Immature natural killer cell (primary cell): ENCODE measurements at regions not wholly inside any gene's neighbourhood (a gene's known extent, or its start where the extent isn't known, plus 50 kb on each side); places are given as distances from the start of the nearest gene placed in this dataset.

Source experiments
- DNase-seq, 3 donors: peaks; one replicate each; pipeline ENCODE4 v3.0.0; 2022; ENCODE audit warnings: mixed read lengths in 1 of 3
- H3K27ac Mint-ChIP-seq, 6 donors: one replicate each; pipeline ENCODE4 v1.8.0; 2020; ENCODE audit warnings: mixed read lengths in 6 of 6, mild to moderate bottlenecking in 5 of 6, inconsistent platforms in 4 of 6, moderate library complexity in 3 of 6
- H3K27me3 Mint-ChIP-seq, 3 donors: one replicate each; pipeline ENCODE4 v1.8.0; 2020 to 2021; ENCODE audit warnings: low read depth in 3 of 3, mild to moderate bottlenecking in 3 of 3, mixed read lengths in 3 of 3, moderate library complexity in 3 of 3, inconsistent platforms in 1 of 3
- H3K36me3 Mint-ChIP-seq, 3 donors: one replicate each; pipeline ENCODE4 v1.8.0; 2020; ENCODE audit warnings: mixed read lengths in 3 of 3, inconsistent platforms in 2 of 3, mild to moderate bottlenecking in 2 of 3
- H3K4me1 Mint-ChIP-seq, 2 donors: one replicate each; pipeline ENCODE4 v1.8.0; 2020; ENCODE audit warnings: inconsistent platforms in 2 of 2, mild to moderate bottlenecking in 2 of 2, mixed read lengths in 2 of 2, moderate library complexity in 1 of 2
- H3K4me3 Mint-ChIP-seq, 5 donors: one replicate each; pipeline ENCODE4 v1.8.0; 2020; ENCODE audit warnings: mild to moderate bottlenecking in 5 of 5, mixed read lengths in 5 of 5, inconsistent platforms in 3 of 5, moderate library complexity in 3 of 5
- H3K9me3 Mint-ChIP-seq, 6 donors: one replicate each; pipeline ENCODE4 v1.8.0; 2020; ENCODE audit warnings: mild to moderate bottlenecking in 6 of 6, mixed read lengths in 6 of 6, inconsistent platforms in 4 of 6, moderate library complexity in 3 of 6

DNA sequence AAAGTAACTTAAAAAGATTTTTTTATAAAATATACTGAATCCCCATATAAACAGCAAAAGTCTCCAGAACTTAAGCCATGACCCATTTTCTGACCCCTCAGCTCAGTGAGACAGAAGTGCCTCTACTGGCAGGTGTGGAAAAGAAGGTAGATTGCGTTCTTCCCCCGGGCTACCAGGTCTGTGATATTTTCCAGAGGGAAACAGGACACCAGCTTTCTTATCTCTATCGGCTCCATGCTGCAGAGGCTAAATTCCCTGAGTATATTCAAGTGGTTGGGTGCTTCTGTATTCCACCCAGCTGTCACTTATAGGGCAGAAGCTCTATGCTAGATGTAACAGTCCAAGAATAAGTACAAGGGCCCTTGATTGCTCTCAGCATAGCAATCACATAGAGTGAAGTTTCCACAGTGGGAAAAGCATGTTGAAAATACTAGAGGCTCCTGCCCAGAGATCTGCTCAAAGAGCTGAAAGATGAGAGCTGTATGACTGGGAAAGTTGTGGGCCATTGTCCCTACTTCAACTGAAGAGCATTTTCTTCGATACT, 687.3 kb downstream of the CDH11 start:
- DNase-seq: no peak
- H3K27ac Mint-ChIP-seq: no peak overlapping the region
- H3K27me3 Mint-ChIP-seq: peaks cover 0 to 7% (median 0%) of the 10 kb centered on the region in 3 donors
- peaks cover 0 to 4% (median 0%) of the 10 kb centered on the region in 3 donors for H3K36me3 Mint-ChIP-seq
- H3K4me3 Mint-ChIP-seq: no peak overlapping the region
- no peaks in the 10 kb centered on the region for H3K4me1 Mint-ChIP-seq
- peaks cover 11 to 42% (median 29%) of the 10 kb centered on the region in 6 donors for H3K9me3 Mint-ChIP-seq

DNA sequence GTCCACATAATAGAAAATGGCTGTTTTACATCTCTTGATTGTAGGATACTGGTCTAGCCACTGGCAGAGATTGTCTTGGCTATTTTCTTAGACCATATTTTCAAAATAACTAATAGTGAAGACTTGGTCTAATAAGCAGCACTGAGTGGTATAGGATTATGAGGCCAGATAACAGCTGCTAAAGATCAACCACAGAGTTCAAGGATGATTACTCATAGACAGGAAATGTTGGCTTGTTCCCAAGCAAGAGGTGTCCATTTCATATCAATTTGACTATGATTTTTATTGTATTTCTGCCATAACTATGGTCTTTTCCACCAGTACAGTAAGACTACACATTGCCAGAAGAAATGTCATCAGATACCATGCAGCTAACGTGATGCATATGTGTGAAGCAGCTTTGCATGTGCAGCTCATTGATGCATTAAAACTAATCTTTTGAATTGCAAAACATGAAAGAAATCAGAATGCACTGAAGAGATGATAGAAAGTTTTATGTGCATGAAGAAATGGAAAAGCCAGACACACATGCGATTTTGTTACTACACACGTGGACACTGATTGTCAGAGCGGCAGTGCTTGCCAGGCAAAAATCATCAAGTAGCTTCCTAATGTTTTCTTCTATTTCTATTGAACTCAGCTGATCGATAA, 693.3 kb downstream of the CDH11 start:
- peaks cover 11 to 53% (median 28%) of the 10 kb centered on the region in 6 donors for H3K9me3 Mint-ChIP-seq
- H3K36me3 Mint-ChIP-seq: peaks cover 0 to 7% (median 4%) of the 10 kb centered on the region in 3 donors
- H3K27ac Mint-ChIP-seq: no peak overlapping the region
- peaks cover 0 to 3% (median 0%) of the 10 kb centered on the region in 3 donors for H3K27me3 Mint-ChIP-seq
- no peak overlapping the region for H3K4me3 Mint-ChIP-seq
- no peak for DNase-seq
- no peaks in the 10 kb centered on the region for H3K4me1 Mint-ChIP-seq

DNA sequence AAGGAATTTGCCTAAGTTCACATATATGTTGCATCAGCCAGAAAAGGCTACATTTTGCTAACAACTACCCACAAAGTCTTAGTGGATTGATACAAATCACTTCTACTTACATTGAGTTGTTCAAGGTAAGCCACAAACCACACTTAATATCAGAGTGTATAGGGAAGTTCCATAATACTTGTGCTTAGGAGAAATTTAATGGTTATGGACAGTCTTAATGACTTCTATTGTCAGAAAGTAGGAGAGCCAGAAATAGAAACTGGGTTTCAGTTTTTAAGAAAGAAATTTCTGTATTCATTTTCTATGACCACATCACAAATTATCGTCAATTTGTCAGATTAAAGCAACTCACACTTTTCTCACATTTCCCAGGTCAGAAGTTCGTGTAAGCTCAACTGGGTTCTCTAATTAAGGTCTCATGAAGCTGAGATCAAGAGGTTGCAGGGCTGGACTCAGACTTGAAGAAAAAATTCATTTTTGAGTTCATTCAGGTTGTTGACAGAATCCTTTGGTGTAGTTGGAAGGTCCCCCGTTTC, 695.7 kb downstream of the CDH11 start:
- peaks cover 0 to 7% (median 0%) of the 10 kb centered on the region in 3 donors for H3K36me3 Mint-ChIP-seq
- H3K27ac Mint-ChIP-seq: no peak overlapping the region
- no peaks in the 10 kb centered on the region for H3K27me3 Mint-ChIP-seq
- no peaks in the 10 kb centered on the region for H3K4me1 Mint-ChIP-seq
- no peak overlapping the region for H3K4me3 Mint-ChIP-seq
- DNase-seq: no peak
- H3K9me3 Mint-ChIP-seq: peaks cover 2 to 54% (median 26%) of the 10 kb centered on the region in 6 donors

DNA sequence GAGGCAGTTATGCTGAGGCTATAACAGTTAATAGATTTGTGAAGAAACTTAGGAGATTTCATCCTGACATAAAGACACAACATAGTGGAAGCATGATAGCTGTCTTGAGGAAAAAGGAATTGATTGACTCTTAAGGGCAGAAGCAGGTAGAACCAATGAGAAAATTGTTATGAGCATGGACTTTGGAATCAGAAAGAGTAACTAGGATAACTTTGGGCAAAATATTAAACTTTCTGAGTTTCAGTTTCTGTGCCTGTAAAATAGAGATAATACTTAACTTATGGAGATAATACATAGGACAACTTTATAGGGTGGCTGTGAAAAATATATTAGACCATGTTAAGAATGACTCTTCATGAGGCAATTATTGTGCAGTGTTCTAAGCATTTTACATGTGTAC, 696.5 kb downstream of the CDH11 start:
- peaks cover 2 to 60% (median 23%) of the 10 kb centered on the region in 6 donors for H3K9me3 Mint-ChIP-seq
- H3K4me1 Mint-ChIP-seq: no peaks in the 10 kb centered on the region
- H3K4me3 Mint-ChIP-seq: no peak overlapping the region
- peaks cover 0 to 7% (median 0%) of the 10 kb centered on the region in 3 donors for H3K36me3 Mint-ChIP-seq
- H3K27me3 Mint-ChIP-seq: no peaks in the 10 kb centered on the region
- H3K27ac Mint-ChIP-seq: no peak overlapping the region
- no peak for DNase-seq

DNA sequence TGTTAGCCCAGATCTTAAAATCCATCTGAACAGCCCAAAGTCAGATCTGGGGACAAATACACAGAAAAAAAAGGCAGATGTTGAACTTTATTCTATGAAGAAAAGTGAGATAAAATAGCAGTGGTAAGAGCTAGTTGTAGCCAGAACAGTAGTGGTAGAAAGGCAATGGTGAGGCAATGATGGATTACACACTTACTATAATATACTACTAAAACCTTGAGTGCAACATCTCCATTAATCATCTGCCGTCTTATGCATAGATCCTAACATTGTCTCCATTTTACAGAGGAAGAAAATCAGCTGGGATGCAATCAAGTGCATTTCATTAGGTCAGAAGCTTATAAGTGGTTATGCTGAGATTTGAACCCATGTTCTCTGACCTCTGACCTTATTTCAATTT, 699.6 kb downstream of the CDH11 start:
- Mint-ChIP-seq H3K9me3 (peaks cover 0 to 72% (median 24%) of the 10 kb centered on the region in 6 donors), H3K4me1 (no peaks in the 10 kb centered on the region)

DNA sequence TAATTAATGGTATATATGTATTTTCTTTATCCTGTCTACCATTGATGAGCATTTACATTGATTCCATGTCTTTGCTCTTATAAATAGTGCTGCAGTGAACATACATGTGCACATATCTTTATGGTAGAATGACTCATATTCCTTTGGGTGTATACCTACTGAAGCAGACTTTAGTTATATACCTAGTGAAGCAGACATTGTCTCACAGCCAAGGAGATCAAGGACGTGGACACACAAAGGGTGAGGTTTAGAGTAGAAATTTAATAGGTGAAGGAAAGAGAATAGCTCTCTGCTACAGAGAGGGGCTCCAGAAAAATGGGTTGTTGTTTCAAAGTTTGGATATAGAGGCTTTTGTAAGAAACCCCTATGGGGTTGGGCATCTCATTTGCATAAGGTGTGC, 700.3 kb downstream of the CDH11 start:
- peaks cover 0 to 7% (median 0%) of the 10 kb centered on the region in 3 donors for H3K36me3 Mint-ChIP-seq
- peaks cover 3 to 75% (median 26%) of the 10 kb centered on the region in 6 donors for H3K9me3 Mint-ChIP-seq
- H3K4me1 Mint-ChIP-seq: no peaks in the 10 kb centered on the region
- H3K27ac Mint-ChIP-seq: no peak overlapping the region
- H3K27me3 Mint-ChIP-seq: no peaks in the 10 kb centered on the region
- DNase-seq: no peak
- H3K4me3 Mint-ChIP-seq: no peak overlapping the region

More for the DNA sequence above, 699.6 kb downstream of the CDH11 start:
- H3K4me3 Mint-ChIP-seq: no peak overlapping the region
- no peaks in the 10 kb centered on the region for H3K27me3 Mint-ChIP-seq
- DNase-seq: no peak
- peaks cover 0 to 7% (median 0%) of the 10 kb centered on the region in 3 donors for H3K36me3 Mint-ChIP-seq
- H3K27ac Mint-ChIP-seq: no peak overlapping the region

DNA sequence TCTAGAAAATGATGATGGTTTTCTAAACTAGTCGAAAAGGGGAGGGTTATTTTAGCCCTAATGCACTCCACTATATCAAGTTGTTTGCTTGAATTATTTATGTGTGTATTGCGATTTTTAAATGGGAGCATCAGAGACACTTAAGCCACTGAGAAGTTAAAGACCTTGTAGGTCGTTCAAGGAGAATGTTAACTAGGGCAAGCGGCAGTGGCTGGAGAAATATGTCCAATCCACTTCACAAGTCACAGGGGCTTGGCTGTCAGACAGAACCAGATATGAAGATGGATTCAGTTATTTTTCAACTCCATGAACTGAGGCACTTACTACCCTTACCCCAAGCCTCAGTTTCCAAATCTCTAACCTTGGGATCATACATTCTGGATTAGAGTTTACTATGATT, 702.0 kb downstream of the CDH11 start:
- Mint-ChIP-seq H3K9me3 (peaks cover 3 to 67% (median 23%) of the 10 kb centered on the region in 6 donors), H3K4me1 (no peaks in the 10 kb centered on the region), H3K36me3 (peaks cover 0 to 4% (median 0%) of the 10 kb centered on the region in 3 donors), H3K4me3 (no peak overlapping the region), H3K27ac (no peak overlapping the region), H3K27me3 (peaks cover 0 to 1% (median 0%) of the 10 kb centered on the region in 3 donors)
- no peak for DNase-seq

DNA sequence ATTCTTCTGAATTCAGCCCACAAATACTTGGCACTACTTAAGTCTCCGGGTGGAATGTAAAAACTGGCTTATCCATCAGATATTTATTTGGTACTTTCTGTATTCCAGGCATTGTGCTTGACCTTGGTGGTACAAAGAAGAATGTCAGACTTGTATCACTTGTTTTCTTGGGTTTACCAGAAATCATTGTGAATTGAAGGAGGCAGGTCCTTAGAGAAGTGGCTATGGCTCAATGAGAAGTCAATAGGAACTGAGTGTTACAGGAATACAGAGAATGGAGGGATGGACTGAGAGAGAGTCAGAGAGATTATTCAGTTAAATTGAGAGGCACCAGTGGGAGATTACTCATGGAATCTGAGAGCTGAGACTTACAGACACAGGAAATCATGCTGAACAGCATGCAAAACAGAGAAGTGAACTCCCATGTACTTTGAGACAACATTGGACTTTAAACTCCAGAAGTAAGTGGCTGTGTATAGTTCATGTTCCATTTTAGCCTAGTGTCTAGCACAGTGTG, 704.1 kb downstream of the CDH11 start:
- peaks cover 3 to 59% (median 17%) of the 10 kb centered on the region in 6 donors for H3K9me3 Mint-ChIP-seq
- no peak for DNase-seq
- no peak overlapping the region for H3K27ac Mint-ChIP-seq
- no peak overlapping the region for H3K4me3 Mint-ChIP-seq
- H3K4me1 Mint-ChIP-seq: no peaks in the 10 kb centered on the region
- H3K27me3 Mint-ChIP-seq: peaks cover 0 to 1% (median 0%) of the 10 kb centered on the region in 3 donors
- no peaks in the 10 kb centered on the region for H3K36me3 Mint-ChIP-seq

DNA sequence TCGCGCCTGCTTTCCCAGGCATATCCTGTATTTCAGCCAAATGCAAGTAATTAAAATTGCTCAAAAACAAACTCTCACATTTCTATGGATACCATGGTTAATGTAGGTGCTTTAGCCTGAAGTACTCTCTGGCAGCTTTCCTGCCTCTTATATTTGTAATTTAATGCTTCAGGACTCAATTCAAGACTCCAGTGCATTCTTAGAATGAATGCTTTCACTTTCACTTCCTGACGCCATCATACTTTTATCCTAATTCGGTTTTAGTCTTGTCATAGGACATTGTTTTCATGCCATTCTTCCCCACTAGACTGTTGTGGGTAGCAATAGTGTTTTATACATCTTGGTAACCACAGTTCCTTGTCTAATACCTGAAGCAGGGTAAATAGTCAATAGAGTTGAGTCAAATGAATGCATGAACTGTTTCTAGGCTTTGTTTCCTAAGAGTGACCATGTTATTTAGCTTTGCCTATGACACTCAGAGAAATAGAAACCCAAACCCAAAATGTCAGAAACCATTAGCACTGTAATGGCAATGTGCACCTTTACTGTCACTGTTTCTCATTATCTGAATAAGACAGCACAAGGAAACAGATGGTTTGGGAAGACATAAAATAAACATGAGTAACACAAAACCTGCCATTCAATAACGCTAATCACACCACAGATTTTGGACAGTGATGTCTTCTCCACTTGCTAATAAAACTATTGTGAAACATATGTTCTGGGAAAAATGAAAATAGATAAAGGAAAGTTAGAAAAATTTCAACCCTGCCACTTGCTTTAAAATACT, 705.5 kb downstream of the CDH11 start:
- Mint-ChIP-seq H3K27me3 (peaks cover 0 to 1% (median 0%) of the 10 kb centered on the region in 3 donors), H3K9me3 (peaks cover 8 to 56% (median 20%) of the 10 kb centered on the region in 6 donors), H3K4me3 (peak overlapping the region in 1 of 5 donors; percentile 12), H3K4me1 (no peaks in the 10 kb centered on the region), H3K36me3 (peaks cover 0 to 6% (median 0%) of the 10 kb centered on the region in 3 donors), H3K27ac (no peak overlapping the region)
- DNase-seq: no peak

DNA sequence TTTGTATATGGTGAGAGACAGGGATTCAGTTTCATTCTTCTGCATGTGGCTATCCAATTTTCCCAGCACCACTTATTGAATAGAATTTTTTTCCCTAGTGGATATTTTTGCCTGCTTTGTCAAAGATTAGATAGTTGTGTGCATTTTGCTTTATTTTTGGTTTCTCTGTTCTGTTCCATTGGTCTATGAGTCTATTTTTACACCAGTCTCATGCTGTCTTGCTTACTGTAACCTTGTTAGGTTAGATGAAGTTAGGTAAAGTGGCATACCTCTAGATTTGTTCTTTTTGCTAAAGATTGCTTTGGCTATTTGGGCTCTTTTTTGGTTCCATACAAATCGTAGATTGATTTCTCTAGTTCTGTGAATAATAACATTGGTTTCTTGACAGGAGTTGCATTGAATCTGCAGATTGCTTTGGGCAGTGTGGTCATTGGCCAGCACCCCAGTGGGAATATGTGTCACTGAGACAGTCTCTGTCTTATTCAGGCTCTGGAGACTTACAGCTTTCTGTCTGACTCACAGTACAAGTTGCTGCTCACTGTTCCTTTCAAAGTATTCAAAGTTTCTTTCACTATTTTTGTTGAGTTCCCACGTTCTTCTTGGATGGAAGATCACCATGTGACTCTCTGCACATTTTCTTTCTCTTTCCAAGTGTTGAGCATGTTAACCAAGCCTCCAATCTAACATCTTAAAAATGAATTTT, 709.1 kb downstream of the CDH11 start:
- Mint-ChIP-seq H3K4me3 (no peak overlapping the region), H3K36me3 (peaks cover 0 to 6% (median 0%) of the 10 kb centered on the region in 3 donors), H3K4me1 (no peaks in the 10 kb centered on the region), H3K9me3 (peaks cover 11 to 52% (median 18%) of the 10 kb centered on the region in 6 donors), H3K27me3 (peaks cover 0 to 1% (median 0%) of the 10 kb centered on the region in 3 donors), H3K27ac (no peak overlapping the region)
- DNase-seq: no peak

DNA sequence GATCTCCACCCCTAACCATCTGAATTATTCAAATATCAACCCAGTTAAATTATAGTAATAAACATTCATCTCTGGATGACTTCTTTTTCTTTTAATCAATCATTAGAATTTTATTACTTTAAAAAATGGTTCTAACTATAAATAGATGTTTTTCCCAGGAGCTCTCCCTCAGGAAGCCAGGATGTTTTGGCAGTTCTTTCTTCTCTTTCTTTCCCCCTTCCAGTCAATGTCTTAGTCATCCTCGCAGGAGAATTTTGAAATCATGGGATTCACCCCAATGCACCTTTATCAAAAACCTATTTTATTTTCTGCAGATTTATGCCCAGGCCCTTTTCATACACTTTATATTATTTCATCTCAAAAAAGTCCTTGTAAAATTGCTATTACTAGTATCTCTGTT, 711.6 kb downstream of the CDH11 start:
- no peaks in the 10 kb centered on the region for H3K4me1 Mint-ChIP-seq
- no peak for DNase-seq
- H3K27ac Mint-ChIP-seq: no peak overlapping the region
- H3K9me3 Mint-ChIP-seq: peaks cover 4 to 52% (median 18%) of the 10 kb centered on the region in 6 donors
- H3K4me3 Mint-ChIP-seq: no peak overlapping the region
- H3K27me3 Mint-ChIP-seq: peaks cover 0 to under 1% (median 0%) of the 10 kb centered on the region in 3 donors
- peaks cover 0 to 6% (median 0%) of the 10 kb centered on the region in 3 donors for H3K36me3 Mint-ChIP-seq

DNA sequence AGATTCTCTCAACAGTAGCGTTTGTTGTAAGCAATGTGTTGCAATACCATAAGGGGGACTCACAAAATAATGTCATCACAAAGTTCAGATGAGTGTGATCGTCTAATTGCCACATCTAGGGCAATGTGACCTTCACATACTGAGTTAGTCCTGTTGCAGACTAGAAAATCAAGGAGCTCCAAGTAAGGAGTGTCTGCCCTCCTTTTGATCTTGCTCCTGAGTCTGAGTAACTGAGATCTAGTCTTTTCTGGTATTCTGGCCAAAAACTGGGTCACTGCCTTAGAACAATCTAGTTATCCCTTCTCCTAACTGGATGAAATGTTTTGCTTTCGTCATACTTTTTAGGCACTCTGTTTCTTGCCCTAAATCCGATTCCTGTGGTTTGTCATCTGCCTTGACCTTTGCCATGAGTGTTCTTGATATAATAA, 712.1 kb downstream of the CDH11 start:
- Mint-ChIP-seq H3K9me3 (peaks cover 4 to 55% (median 19%) of the 10 kb centered on the region in 6 donors), H3K27ac (no peak overlapping the region), H3K27me3 (no peaks in the 10 kb centered on the region), H3K4me3 (no peak overlapping the region), H3K36me3 (peaks cover 0 to 6% (median 0%) of the 10 kb centered on the region in 3 donors), H3K4me1 (no peaks in the 10 kb centered on the region)
- no peak for DNase-seq

DNA sequence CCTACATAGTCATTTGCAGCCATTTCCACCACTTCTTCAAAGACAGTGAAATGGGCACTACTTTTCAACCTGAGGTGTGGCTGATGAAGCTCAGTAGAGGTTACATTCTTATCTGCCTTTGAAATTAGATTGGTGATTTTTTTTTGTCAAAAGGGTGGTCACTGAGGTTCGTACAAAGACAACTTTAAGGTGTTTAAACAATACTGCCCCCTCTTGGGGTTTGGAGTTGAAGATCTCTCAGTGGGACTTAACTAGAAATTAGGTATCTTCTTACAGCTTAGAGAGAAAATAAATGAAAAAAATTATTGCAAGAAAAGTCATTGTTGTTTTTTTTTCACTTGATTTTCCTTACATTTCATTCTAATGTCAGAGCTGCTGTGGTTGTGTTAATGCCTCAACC, 713.2 kb downstream of the CDH11 start:
- Mint-ChIP-seq H3K27me3 (no peaks in the 10 kb centered on the region), H3K9me3 (peaks cover 4 to 56% (median 20%) of the 10 kb centered on the region in 6 donors), H3K36me3 (peaks cover 0 to 6% (median 0%) of the 10 kb centered on the region in 3 donors), H3K4me3 (no peak overlapping the region), H3K27ac (no peak overlapping the region), H3K4me1 (no peaks in the 10 kb centered on the region)
- no peak for DNase-seq
